HG03066 (cell line): ENCODE measurements at regions not wholly inside any gene's neighbourhood (a gene's known extent, or its start where the extent isn't known, plus 50 kb on each side); places are given as distances from the start of the nearest gene placed in this dataset.

Experiments used
- ATAC-seq: cut with Tn5 transposase; IDR thresholded peaks from one replicate; pipeline ENCODE4 v1.9.1; 2021; ENCODE audit warnings: low read depth; ENCODE audit not compliant: unreplicated experiment

GRCh38 chr12:124633365-124634362 is 66.3 kb upstream of the NCOR2 start:
- no peak for ATAC-seq

- no peak for ATAC-seq
Measured at GRCh38 chr12:124632519-124632984, 65.1 kb upstream of the NCOR2 start.

- ATAC-seq = no peak
Measured at GRCh38 chr12:124631681-124632256, 64.4 kb upstream of the NCOR2 start.

- no peak for ATAC-seq
Measured at GRCh38 chr12:124630791-124631313, 63.4 kb upstream of the NCOR2 start.

GRCh38 chr12:124629789-124630480 is 62.5 kb upstream of the NCOR2 start:
- ATAC-seq = no peak

GRCh38 chr12:124629117-124629516 is 61.7 kb upstream of the NCOR2 start:
- ATAC-seq = no peak

- no peak for ATAC-seq
Measured at GRCh38 chr12:124627956-124628355, 60.5 kb upstream of the NCOR2 start.

GRCh38 chr12:124626971-124627411 is 59.6 kb upstream of the NCOR2 start:
- ATAC-seq = no peak

GRCh38 chr12:124625867-124626675 is 58.7 kb upstream of the NCOR2 start:
- ATAC-seq = no peak

GRCh38 chr12:124624823-124625222 is 57.4 kb upstream of the NCOR2 start:
- ATAC-seq = no peak

GRCh38 chr12:124623344-124624035 is 56.1 kb upstream of the NCOR2 start:
- ATAC-seq = no peak

GRCh38 chr12:124622764-124623163 is 55.4 kb upstream of the NCOR2 start:
- no peak for ATAC-seq

- no peak for ATAC-seq
Measured at GRCh38 chr12:124622331-124622730, 54.9 kb upstream of the NCOR2 start.

GRCh38 chr12:124621296-124621660 is 53.9 kb upstream of the NCOR2 start:
- no peak for ATAC-seq

- ATAC-seq = no peak
Measured at GRCh38 chr12:124620606-124621295, 53.3 kb upstream of the NCOR2 start.

GRCh38 chr12:124618291-124618902 is 51.0 kb upstream of the NCOR2 start:
- no peak for ATAC-seq

GRCh38 chr12:124617615-124618014 is 50.2 kb upstream of the NCOR2 start:
- no peak for ATAC-seq
